ENCODE measurements at regions not wholly inside any gene's neighbourhood (a gene's known extent, or its start where the extent isn't known, plus 50 kb on each side); places are given as distances from the start of the nearest gene placed in this dataset.

GRCh38 chr3:65091565-65091964, 403.8 kb upstream of the ADAMTS9 start:
- TF ChIP-seq REST (IDR thresholded peaks at IDR 0.05; ENCODE audit: unreplicated experiment) (no peak), EZH2phosphoT487 (IDR thresholded peaks at IDR 0.05; ENCODE audit: unreplicated experiment) (no peak), CREB1 (CRISPR knock-in tag; IDR thresholded peaks at IDR 0.05; ENCODE audit: low read depth) (no peak), STAT1 (IDR thresholded peaks at IDR 0.05; ENCODE audit: unreplicated experiment) (no peak), NANOG (IDR thresholded peaks at IDR 0.05; ENCODE audit: borderline replicate concordance) (no peak), POLR2AphosphoS5 (IDR thresholded peaks at IDR 0.05; ENCODE audit: low read depth) (no peak)
- no peak overlapping the region for H3K27ac Mint-ChIP-seq
- Histone ChIP-seq H3K36me3 (ENCODE audit: insufficient read depth) (no peaks in the 10 kb centered on the region), H3K9me2 (ENCODE audit: insufficient read depth) (peaks cover 6% of the 10 kb centered on the region; the same call in 1 of the 2 replicates), H4K20me1 (replicated peaks; ENCODE audit: insufficient read depth) (no peaks in the 10 kb centered on the region), H3F3A (replicated peaks; ENCODE audit: low read depth) (no peaks in the 10 kb centered on the region), H2AFZ (no peak overlapping the region), H3K79me2 (replicated peaks; ENCODE audit: insufficient read depth) (no peaks in the 10 kb centered on the region), H3K27me3 (ENCODE audit: insufficient read depth) (no peaks in the 10 kb centered on the region), H3K4me1 (ENCODE audit: insufficient read depth) (no peaks in the 10 kb centered on the region), H3K27ac (ENCODE audit: low read depth) (no peak overlapping the region), H3K4me2 (no peak overlapping the region), H3K4me3 (no peak overlapping the region)
- ATAC-seq (no peak), DNase-seq (ENCODE audit: low spot score) (no peak)
- H3K27me3 Mint-ChIP-seq (ENCODE audit: insufficient read depth, low read depth, poor library complexity) = no peaks in the 10 kb centered on the region
- peaks cover 11% of the 10 kb centered on the region for H3K4me1 Mint-ChIP-seq
- no peaks in the 10 kb centered on the region for H3K36me3 Mint-ChIP-seq (ENCODE audit: low read depth)
- H3K9me3 Mint-ChIP-seq = no peaks in the 10 kb centered on the region
- no peak overlapping the region for H3K4me3 Mint-ChIP-seq

- peaks cover 1% of the 10 kb centered on the region for H3K27me3 Mint-ChIP-seq (ENCODE audit: insufficient read depth, low read depth, poor library complexity)
- no peak overlapping the region for H3K27ac Mint-ChIP-seq
- no peak for TF ChIP-seq NANOG (IDR thresholded peaks at IDR 0.05; ENCODE audit: borderline replicate concordance)
- TF ChIP-seq STAT1 (IDR thresholded peaks at IDR 0.05; ENCODE audit: unreplicated experiment) = no peak
- no peak for TF ChIP-seq EZH2 (IDR thresholded peaks at IDR 0.05; ENCODE audit: low read depth, unreplicated experiment)
- no peak for TF ChIP-seq CTCF (conservative IDR thresholded peaks at IDR 0.05; ENCODE audit: low read depth in 2 of 2)
- TF ChIP-seq ETS1 (IDR thresholded peaks at IDR 0.05) = no peak
- TF ChIP-seq ZNF462 (CRISPR knock-in tag; IDR thresholded peaks at IDR 0.05) = no peak
These were observed 395.4 kb upstream of the ADAMTS9 start for GRCh38 chr3:65083240-65083639.

More at GRCh38 chr3:65083240-65083639, 395.4 kb upstream of the ADAMTS9 start:
- Mint-ChIP-seq H3K36me3 (ENCODE audit: low read depth) (no peaks in the 10 kb centered on the region), H3K4me3 (no peak overlapping the region), H3K4me1 (peaks cover 12% of the 10 kb centered on the region), H3K9me3 (no peaks in the 10 kb centered on the region)
- H2AFZ ChIP-seq = no peak overlapping the region
- no peaks in the 10 kb centered on the region for H3K79me2 ChIP-seq (replicated peaks; ENCODE audit: insufficient read depth)
- no peaks in the 10 kb centered on the region for H4K20me1 ChIP-seq (replicated peaks; ENCODE audit: insufficient read depth)
- H3K27ac ChIP-seq (ENCODE audit: low read depth) = no peak overlapping the region
- no peaks in the 10 kb centered on the region for H3K36me3 ChIP-seq (ENCODE audit: insufficient read depth)
- peaks cover 5% of the 10 kb centered on the region for H3K4me1 ChIP-seq (ENCODE audit: insufficient read depth)
- H3K9me2 ChIP-seq (ENCODE audit: insufficient read depth) = no peaks in the 10 kb centered on the region
- DNase-seq (ENCODE audit: low spot score) (no peak), ATAC-seq (no peak)
- no peaks in the 10 kb centered on the region for H3K27me3 ChIP-seq (ENCODE audit: insufficient read depth)
- no peak overlapping the region for H3K4me2 ChIP-seq
- no peaks in the 10 kb centered on the region for H3F3A ChIP-seq (replicated peaks; ENCODE audit: low read depth)
- H3K4me3 ChIP-seq = no peak overlapping the region
